Esophagus squamous epithelium (tissue), 4 donors: ENCODE measurements at regions not wholly inside any gene's neighbourhood (a gene's known extent, or its start where the extent isn't known, plus 50 kb on each side); places are given as distances from the start of the nearest gene placed in this dataset.

Experiments used
- POLR2A ChIP-seq, 4 donors: fragments of 450-650 bp; IDR thresholded peaks; one replicate each; pipeline ENCODE4 v1.6.1; 2017; ENCODE audit warnings: antibody characterized with exemption in 4 of 4, mild to moderate bottlenecking in 4 of 4, moderate library complexity in 3 of 4
- TF ChIP-seq, protein P1 (sequence below), 6 experiments: fragments of 450-650 bp in 4 of 6; fragments of 200-600 bp in 2 of 6; sonication (generic) in 2 of 6; IDR thresholded peaks; one replicate each; pipeline ENCODE4 v1.5.1; 2016 to 2019; ENCODE audit warnings: antibody characterized with exemption in 6 of 6, mild to moderate bottlenecking in 4 of 6, moderate library complexity in 4 of 6

DNA sequence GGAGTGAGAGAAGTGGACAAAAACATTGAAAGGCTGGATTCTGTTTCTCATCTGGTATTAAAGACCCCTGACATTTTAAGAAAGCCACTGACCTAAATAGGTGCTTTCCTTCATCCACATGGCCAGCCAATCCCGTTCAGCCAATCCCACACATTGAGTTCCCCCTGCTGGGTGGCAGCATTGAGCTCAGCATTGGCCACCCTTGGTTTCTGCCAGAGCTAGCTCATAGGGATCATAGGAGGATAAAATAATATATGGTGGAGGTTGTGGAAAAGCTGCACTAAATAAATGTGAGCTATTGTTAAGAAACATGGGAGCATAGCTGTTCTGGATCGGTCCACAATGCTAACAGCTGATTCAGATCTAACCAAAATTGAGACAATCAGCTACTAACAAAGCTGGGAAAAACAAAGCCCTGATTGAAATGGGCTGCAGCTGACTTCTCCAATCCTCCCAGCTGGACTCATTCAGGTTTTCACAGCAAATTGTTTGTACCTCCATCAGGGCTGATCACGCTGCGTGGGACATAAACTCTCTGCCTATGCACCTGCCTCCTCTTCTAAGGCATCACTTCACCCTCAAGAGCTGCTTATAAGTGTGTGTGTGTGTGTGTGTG, 256.5 kb downstream of the EMP1 start:
- TF ChIP-seq, protein P1, sequence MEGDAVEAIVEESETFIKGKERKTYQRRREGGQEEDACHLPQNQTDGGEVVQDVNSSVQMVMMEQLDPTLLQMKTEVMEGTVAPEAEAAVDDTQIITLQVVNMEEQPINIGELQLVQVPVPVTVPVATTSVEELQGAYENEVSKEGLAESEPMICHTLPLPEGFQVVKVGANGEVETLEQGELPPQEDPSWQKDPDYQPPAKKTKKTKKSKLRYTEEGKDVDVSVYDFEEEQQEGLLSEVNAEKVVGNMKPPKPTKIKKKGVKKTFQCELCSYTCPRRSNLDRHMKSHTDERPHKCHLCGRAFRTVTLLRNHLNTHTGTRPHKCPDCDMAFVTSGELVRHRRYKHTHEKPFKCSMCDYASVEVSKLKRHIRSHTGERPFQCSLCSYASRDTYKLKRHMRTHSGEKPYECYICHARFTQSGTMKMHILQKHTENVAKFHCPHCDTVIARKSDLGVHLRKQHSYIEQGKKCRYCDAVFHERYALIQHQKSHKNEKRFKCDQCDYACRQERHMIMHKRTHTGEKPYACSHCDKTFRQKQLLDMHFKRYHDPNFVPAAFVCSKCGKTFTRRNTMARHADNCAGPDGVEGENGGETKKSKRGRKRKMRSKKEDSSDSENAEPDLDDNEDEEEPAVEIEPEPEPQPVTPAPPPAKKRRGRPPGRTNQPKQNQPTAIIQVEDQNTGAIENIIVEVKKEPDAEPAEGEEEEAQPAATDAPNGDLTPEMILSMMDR (IDR thresholded peaks at IDR 0.05): no peak
- TF ChIP-seq POLR2A (IDR thresholded peaks at IDR 0.05): no peak
